ENCODE measurements at regions not wholly inside any gene's neighbourhood (a gene's known extent, or its start where the extent isn't known, plus 50 kb on each side); places are given as distances from the start of the nearest gene placed in this dataset.
"Not testable (repeated sequence)": the region's sequence is repeated elsewhere in the genome, so short reads cannot be mapped to it uniquely, and the experiment has no call there.

- H3K9me3 ChIP-seq; H3K27me3 ChIP-seq (ENCODE audit: low read depth); H3K4me3 ChIP-seq; in situ Hi-C loops (cut with MboI; ENCODE audit: low sequenced_read_pairs); H3K36me3 ChIP-seq (replicated peaks); H3K4me1 ChIP-seq: not testable (repeated sequence)
- DNase-seq (ENCODE audit: low spot score in 2 of 2): peak in 1 of 2 experiments; percentile 16
Measured at GRCh38 chr16:33009468-33009867, 184.6 kb upstream of the TP53TG3C start.

GRCh38 chr16:33027121-33027520 lies 166.9 kb upstream of the TP53TG3C start:
- H3K9me3 ChIP-seq; H3K27me3 ChIP-seq (ENCODE audit: low read depth); in situ Hi-C loops (cut with MboI; ENCODE audit: low sequenced_read_pairs); H3K36me3 ChIP-seq (replicated peaks); H3K4me1 ChIP-seq; DNase-seq (ENCODE audit: low spot score in 2 of 2); H3K4me3 ChIP-seq: not testable (repeated sequence)

GRCh38 chr16:33027941-33028340 lies 166.1 kb upstream of the TP53TG3C start:
- H3K27me3 ChIP-seq (ENCODE audit: low read depth); H3K4me3 ChIP-seq; DNase-seq (ENCODE audit: low spot score in 2 of 2); H3K4me1 ChIP-seq; H3K36me3 ChIP-seq (replicated peaks); in situ Hi-C loops (cut with MboI; ENCODE audit: low sequenced_read_pairs); H3K9me3 ChIP-seq: not testable (repeated sequence)

- DNase-seq (ENCODE audit: low spot score in 2 of 2); in situ Hi-C loops (cut with MboI; ENCODE audit: low sequenced_read_pairs); H3K9me3 ChIP-seq: not testable (repeated sequence)
Measured at GRCh38 chr16:33028707-33029390, 165.2 kb upstream of the TP53TG3C start.

GRCh38 chr16:33048849-33049248 lies 145.2 kb upstream of the TP53TG3C start:
- in situ Hi-C loops (cut with MboI; ENCODE audit: low sequenced_read_pairs); H3K27me3 ChIP-seq (ENCODE audit: low read depth); H3K9me3 ChIP-seq; DNase-seq (ENCODE audit: low spot score in 2 of 2); H3K4me3 ChIP-seq; H3K4me1 ChIP-seq; H3K36me3 ChIP-seq (replicated peaks): not testable (repeated sequence)

More at GRCh38 chr16:33028707-33029390, 165.2 kb upstream of the TP53TG3C start:
- not testable (repeated sequence) for H3K27me3 ChIP-seq (ENCODE audit: low read depth); H3K4me3 ChIP-seq; H3K4me1 ChIP-seq; H3K36me3 ChIP-seq (replicated peaks)

- no peak overlapping the region for H3K4me3 ChIP-seq
- in situ Hi-C loops (cut with MboI; ENCODE audit: low sequenced_read_pairs): no loop called here
- H3K4me1 ChIP-seq: no peaks in the 10 kb centered on the region
- H3K36me3 ChIP-seq (replicated peaks): no peaks in the 10 kb centered on the region
- DNase-seq (ENCODE audit: low spot score in 2 of 2): no peak
- H3K27me3 ChIP-seq (ENCODE audit: low read depth): no peaks in the 10 kb centered on the region
- no peaks in the 10 kb centered on the region for H3K9me3 ChIP-seq
Measured at GRCh38 chr16:33059206-33059605, 134.8 kb upstream of the TP53TG3C start.

GRCh38 chr16:33059654-33060421 lies 134.2 kb upstream of the TP53TG3C start:
- H3K4me1 ChIP-seq; H3K36me3 ChIP-seq (replicated peaks); H3K4me3 ChIP-seq; H3K27me3 ChIP-seq (ENCODE audit: low read depth); in situ Hi-C loops (cut with MboI; ENCODE audit: low sequenced_read_pairs); H3K9me3 ChIP-seq; DNase-seq (ENCODE audit: low spot score in 2 of 2): not testable (repeated sequence)

- H3K4me1 ChIP-seq; H3K4me3 ChIP-seq; H3K36me3 ChIP-seq (replicated peaks); H3K9me3 ChIP-seq; H3K27me3 ChIP-seq (ENCODE audit: low read depth); DNase-seq (ENCODE audit: low spot score in 2 of 2); in situ Hi-C loops (cut with MboI; ENCODE audit: low sequenced_read_pairs): not testable (repeated sequence)
Measured at GRCh38 chr16:33062763-33063162, 131.3 kb upstream of the TP53TG3C start.

- H3K27me3 ChIP-seq (ENCODE audit: low read depth); H3K4me1 ChIP-seq; H3K9me3 ChIP-seq; DNase-seq (ENCODE audit: low spot score in 2 of 2); in situ Hi-C loops (cut with MboI; ENCODE audit: low sequenced_read_pairs); H3K4me3 ChIP-seq; H3K36me3 ChIP-seq (replicated peaks): not testable (repeated sequence)
Measured at GRCh38 chr16:33063365-33064170, 130.5 kb upstream of the TP53TG3C start.

GRCh38 chr16:33064454-33065073 lies 129.5 kb upstream of the TP53TG3C start:
- in situ Hi-C loops (cut with MboI; ENCODE audit: low sequenced_read_pairs); H3K36me3 ChIP-seq (replicated peaks); DNase-seq (ENCODE audit: low spot score in 2 of 2); H3K4me1 ChIP-seq; H3K4me3 ChIP-seq; H3K9me3 ChIP-seq; H3K27me3 ChIP-seq (ENCODE audit: low read depth): not testable (repeated sequence)
